HL-60/S4 treated with phorbol 12-myristate 13-acetate at 8.2 ng/mL for 4 days and 3 days (cell line): ENCODE measurements at regions not wholly inside any gene's neighbourhood (a gene's known extent, or its start where the extent isn't known, plus 50 kb on each side); places are given as distances from the start of the nearest gene placed in this dataset.

Source experiments
- in situ Hi-C: fragments of 300-500 bp; cut with MboI; formaldehyde crosslinking; loops from 2 replicates; pipeline ENCODE4 v1.15.0; 2022; ENCODE audit warnings: low sequenced_read_pairs

GRCh38 chr16:86101137-86101896, 202.4 kb downstream of the IRF8 start:
- in situ Hi-C loops, result no loop called here

GRCh38 chr16:86101897-86102157, 202.9 kb downstream of the IRF8 start:
- in situ Hi-C loops, result no loop called here

GRCh38 chr16:86103320-86103719, 204.4 kb downstream of the IRF8 start:
- in situ Hi-C loops, result no loop called here

- in situ Hi-C loops, result no loop called here
Measured at GRCh38 chr16:86104537-86105048, 205.6 kb downstream of the IRF8 start.

- in situ Hi-C loops, result no loop called here
Measured at GRCh38 chr16:86107215-86107825, 208.4 kb downstream of the IRF8 start.

GRCh38 chr16:86108062-86108461, 209.1 kb downstream of the IRF8 start:
- in situ Hi-C loops, result no loop called here

DNA sequence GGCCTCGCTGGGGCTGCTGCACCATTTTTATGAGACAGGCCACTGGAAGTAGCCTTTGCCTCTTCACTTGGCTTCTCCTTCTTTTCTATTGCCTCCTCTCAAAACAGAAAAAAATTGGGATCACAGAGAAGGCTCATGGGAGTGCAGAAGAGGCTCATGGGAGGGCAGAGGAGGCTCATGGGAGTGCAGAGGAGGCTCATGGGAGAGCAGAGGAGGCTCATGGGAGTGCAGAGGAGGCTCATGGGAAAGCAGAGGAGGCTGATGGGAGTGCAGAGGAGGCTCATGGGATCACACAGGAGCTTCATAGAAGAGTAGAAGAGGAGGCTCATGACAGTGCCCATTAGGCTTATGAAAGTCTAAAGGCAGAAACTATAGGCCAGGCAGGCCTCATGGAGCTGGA, 211.2 kb downstream of the IRF8 start:
- in situ Hi-C loops, result no loop called here

DNA sequence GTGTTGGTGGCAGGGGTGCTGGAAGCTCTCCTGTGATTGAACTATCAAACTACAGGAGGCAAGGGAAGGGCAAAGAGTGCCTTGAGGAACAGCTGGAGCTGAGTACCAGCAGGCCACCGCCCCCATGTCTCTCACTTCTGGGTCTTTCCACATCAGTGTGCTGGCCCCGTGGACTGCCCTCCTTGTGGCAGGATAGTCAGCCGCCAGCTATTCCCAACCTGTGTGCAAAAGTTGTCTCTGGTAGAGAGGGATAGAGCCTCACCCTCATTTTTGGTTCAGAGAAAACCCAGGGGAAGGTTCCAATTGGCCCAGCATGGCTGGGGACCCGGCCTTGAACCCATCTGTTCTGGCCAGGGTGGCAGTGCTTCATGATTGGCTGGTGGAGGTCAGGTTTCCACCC, 211.8 kb downstream of the IRF8 start:
- in situ Hi-C loops, result no loop called here

- in situ Hi-C loops, result no loop called here
Measured at GRCh38 chr16:86112178-86112577, 213.2 kb downstream of the IRF8 start.

DNA sequence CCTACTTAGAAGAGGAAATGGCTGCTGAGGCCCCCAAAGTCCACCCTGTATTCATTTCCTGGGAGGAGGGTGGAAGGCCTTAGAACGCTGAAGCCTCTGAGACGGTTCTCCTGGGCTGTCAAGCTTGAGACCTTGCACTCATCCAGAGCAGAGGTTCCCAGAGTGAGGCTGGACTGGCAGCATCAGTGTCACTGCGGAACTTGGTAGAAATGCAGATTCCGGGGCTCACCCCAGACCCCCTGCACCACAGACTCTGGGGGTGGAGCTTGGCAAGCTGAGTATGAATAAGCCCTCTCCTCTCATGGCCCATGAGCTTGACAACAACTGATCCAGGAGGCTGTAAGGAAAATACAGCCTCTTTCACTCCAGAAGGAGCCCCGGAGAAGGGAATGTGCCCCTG, 218.3 kb downstream of the IRF8 start:
- in situ Hi-C loops, result no loop called here

- in situ Hi-C loops, result no loop called here
Measured at GRCh38 chr16:86117756-86118155, 218.8 kb downstream of the IRF8 start.

GRCh38 chr16:86118467-86119307, 219.7 kb downstream of the IRF8 start:
- in situ Hi-C loops, result no loop called here

DNA sequence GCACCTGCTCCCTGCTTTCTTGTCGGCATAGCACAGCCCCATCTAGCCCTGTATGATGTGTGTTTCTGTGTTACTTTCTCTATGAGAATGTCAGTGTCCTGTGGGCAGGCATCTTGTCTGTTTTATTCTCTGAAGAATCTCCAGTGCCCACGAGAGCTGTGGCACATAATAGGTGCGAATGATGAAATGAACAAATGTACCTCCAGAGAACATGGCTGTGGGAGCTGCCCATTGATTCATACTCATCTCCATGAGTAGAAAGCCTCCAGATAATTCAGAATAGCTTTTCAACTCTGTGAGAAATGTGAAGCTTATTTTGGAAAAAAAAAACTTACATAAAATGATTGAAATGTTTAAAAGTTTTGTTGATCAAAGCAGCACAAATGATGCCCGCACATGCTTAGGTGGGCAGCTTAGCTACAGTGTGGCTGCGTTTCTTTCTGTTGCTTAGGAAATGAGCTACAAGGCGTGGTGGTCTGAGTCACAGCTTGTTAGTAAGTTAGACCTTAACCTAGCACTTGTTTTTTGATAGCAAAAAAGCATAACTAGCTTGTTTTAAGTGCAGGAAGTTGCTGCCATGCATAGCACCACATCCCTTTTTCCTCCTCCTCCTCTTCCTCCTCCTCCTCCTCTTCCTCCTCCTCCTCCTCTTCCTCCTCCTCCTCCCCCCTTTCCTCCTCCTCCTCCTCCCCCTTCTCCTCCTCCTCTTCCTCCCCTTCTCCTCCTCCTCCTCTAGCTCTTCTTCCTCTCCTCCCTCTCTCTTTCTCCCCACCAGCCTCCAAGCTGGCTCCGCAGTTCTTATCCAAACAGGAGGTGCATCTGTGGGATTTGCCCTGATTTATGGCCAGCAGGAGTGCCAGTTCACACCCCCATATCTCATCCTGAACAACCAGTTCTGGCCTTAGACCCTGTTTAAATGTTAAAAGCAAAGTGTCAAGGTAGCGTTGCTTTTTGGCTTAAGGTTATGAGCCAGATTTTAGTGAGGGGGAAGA, 221.5 kb downstream of the IRF8 start:
- in situ Hi-C loops, result no loop called here

- in situ Hi-C loops, result no loop called here
Measured at GRCh38 chr16:86121374-86122010, 222.5 kb downstream of the IRF8 start.

DNA sequence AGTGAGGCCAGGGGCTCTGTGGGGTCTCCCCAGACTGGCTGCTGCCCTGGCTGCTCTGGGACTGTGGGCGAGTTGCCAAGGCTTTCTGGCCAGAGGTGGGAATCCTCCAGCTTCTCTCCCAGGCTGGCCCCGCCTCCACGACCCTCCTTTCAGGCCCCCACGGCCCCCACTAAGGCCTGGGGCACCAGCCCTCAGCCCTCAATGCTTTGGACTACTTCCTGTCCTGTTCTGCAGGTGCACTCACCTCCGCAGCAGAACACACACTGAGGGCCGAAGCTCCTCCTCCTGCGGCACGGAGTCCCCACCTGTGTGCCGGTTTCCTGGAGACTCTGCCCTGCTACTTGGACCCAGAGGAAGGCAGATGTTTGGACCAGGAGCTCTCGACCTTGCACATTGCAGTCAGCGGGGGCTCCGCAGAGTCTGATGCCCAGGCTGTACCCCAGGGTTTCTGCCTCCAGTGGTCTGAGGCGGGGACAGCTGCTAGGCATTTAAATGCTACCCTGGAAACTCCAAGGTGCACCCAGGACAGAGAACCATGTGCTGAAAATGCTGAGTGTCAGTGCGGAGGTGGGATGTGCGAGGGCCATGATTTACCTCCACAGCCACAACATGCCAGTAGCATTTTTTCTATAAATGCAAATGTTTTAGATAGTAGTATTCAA, 223.8 kb downstream of the IRF8 start:
- in situ Hi-C loops, result no loop called here

- in situ Hi-C loops, result no loop called here
Measured at GRCh38 chr16:86124321-86124720, 225.4 kb downstream of the IRF8 start.

DNA sequence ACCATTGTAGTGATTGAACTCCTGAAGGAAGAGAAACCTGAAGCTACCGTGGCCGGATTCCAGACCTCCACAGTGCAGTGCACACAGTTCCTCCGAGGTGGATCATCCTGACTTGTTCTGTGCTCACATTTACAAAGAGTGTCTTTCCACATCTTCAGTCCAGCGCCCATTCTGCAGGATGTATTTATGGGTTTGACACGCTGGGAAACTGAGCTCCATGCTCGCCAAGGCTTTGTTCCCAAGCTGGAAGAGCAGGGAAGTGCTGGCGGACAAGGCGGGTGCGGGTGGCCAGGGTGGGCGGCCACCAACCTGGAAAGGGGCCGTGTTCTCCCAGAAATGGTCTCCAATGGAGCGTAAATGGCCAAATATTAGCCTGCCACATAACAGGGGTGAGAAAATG, 227.9 kb downstream of the IRF8 start:
- in situ Hi-C loops, result no loop called here

GRCh38 chr16:86127366-86127765, 228.4 kb downstream of the IRF8 start:
- in situ Hi-C loops, result no loop called here

DNA sequence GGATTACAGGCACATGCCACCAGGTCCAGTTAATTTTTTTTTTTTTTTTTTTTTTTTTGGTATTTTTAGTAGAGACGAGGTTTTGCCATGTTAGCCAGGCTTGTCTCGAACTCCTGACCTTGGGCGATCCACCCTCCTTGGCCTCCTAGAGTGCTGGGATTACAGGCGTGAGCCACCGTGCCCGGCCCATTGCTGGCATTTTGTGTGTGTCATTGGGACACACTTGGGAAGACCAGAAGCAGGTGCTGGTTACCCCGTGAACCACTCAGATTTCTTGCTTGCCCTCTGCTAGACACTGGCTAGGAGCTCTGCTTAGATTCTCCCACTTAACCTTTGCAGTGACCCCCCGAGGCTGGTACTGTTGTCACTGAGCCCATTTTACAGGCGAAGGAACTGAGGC, 229.3 kb downstream of the IRF8 start:
- in situ Hi-C loops, result no loop called here

- in situ Hi-C loops, result no loop called here
Measured at GRCh38 chr16:86129541-86129940, 230.6 kb downstream of the IRF8 start.
